ENCODE measurements at regions not wholly inside any gene's neighbourhood (a gene's known extent, or its start where the extent isn't known, plus 50 kb on each side); places are given as distances from the start of the nearest gene placed in this dataset.

GRCh38 chr18:46360102-46360699, 256.0 kb downstream of the HAUS1 start:
- no peak overlapping the region for H3K4me3 ChIP-seq (replicated peaks in 1 of 2; ENCODE audit: low read depth in 1 of 2, low read length in 2 of 2)
- no peak for DNase-seq (ENCODE audit: low read depth, low spot score)
- H3K27ac ChIP-seq (ENCODE audit: low read depth, low read length) = no peak overlapping the region
- ChIA-PET POLR2A (no interaction called here), RAD21 (ENCODE audit: low non-redundant PET in 1 of 2, low total read pairs in 2 of 2, uncharacterized antibody in 2 of 2, unreplicated experiment in 2 of 2) (no interaction called here), CTCF (interaction anchor here (0.8 kb wide), 1 partner anchor 187 kb away, joined by 3 read pairs; a partner anchor contains a TSS)
- no peaks in the 10 kb centered on the region for H3K9me3 ChIP-seq (ENCODE audit: control insufficient read depth in 1 of 2, insufficient read depth in 1 of 2, low read depth in 1 of 2, low read length in 2 of 2)
- no peaks in the 10 kb centered on the region for H3K36me3 ChIP-seq (ENCODE audit: control insufficient read depth in 1 of 2, insufficient read depth in 2 of 2, low read length in 2 of 2)
- intact Hi-C loops (cut with micrococcal nuclease) = no loop called here
- BruUV-seq (replicated peaks) = no TSS peak
- H3K9ac ChIP-seq (ENCODE audit: low read length) = no peak overlapping the region
- no peaks in the 10 kb centered on the region for H4K20me1 ChIP-seq (ENCODE audit: insufficient read depth)
- TF ChIP-seq ZFX (IDR thresholded peaks at IDR 0.05) (no peak), JUND (IDR thresholded peaks at IDR 0.05) (no peak), REST (IDR thresholded peaks at IDR 0.05; ENCODE audit: low read depth) (no peak), MAX (IDR thresholded peaks at IDR 0.05) (no peak), FOSL1 (IDR thresholded peaks at IDR 0.05; ENCODE audit: low read depth) (no peak), SP1 (IDR thresholded peaks at IDR 0.05; ENCODE audit: low read depth) (no peak), CBX3 (IDR thresholded peaks at IDR 0.05; ENCODE audit: low read depth) (no peak), TCF7L2 (IDR thresholded peaks at IDR 0.05; ENCODE audit: borderline replicate concordance, extremely low read depth, insufficient read depth, insufficient read length) (no peak), YY1 (IDR thresholded peaks at IDR 0.05; ENCODE audit: extremely low read depth, insufficient replicate concordance, low read depth, low read length) (no peak), SRF (IDR thresholded peaks at IDR 0.05; ENCODE audit: low read depth) (no peak), EGR1 (IDR thresholded peaks at IDR 0.05; ENCODE audit: low read depth) (no peak), ATF3 (IDR thresholded peaks at IDR 0.05) (no peak), ZNF274 (IDR thresholded peaks at IDR 0.05; ENCODE audit: low read depth, low read length) (no peak), EZH2 (IDR thresholded peaks at IDR 0.05) (no peak)
- H3K9me2 ChIP-seq (ENCODE audit: insufficient read depth) = no peaks in the 10 kb centered on the region
- no peak overlapping the region for H3K4me2 ChIP-seq (ENCODE audit: low read length)
- no peaks in the 10 kb centered on the region for H3K27me3 ChIP-seq (ENCODE audit: insufficient read depth, low read length)
- H2AFZ ChIP-seq (ENCODE audit: low read depth, low read length, poor library complexity, severe bottlenecking) = no peak overlapping the region
- no peaks in the 10 kb centered on the region for H3K79me2 ChIP-seq (ENCODE audit: insufficient read depth, low read length)
- no peak for ATAC-seq
- H3K4me1 ChIP-seq (ENCODE audit: control insufficient read depth in 1 of 2, insufficient read depth in 2 of 2, low read length in 2 of 2) = no peaks in the 10 kb centered on the region

Measured in HCT116 (cell line).